Lower leg skin (tissue), 4 donors: ENCODE measurements at regions not wholly inside any gene's neighbourhood (a gene's known extent, or its start where the extent isn't known, plus 50 kb on each side); places are given as distances from the start of the nearest gene placed in this dataset.

ENCODE experiments used
- DNase-seq, 2 donors: peaks; one replicate each; pipeline ENCODE4 v3.0.0-alpha.2; 2019; ENCODE audit warnings: low spot score in 2 of 2
- H3K4me3 ChIP-seq: fragments of 200-600 bp; sonication (generic); 2 replicates; pipeline ENCODE4 v1.5.1; 2017; ENCODE audit warnings: mild to moderate bottlenecking, low read depth; ENCODE audit not compliant: poor library complexity, severe bottlenecking
- CTCF ChIP-seq, 3 donors: fragments of 450-650 bp; IDR thresholded peaks; one replicate each; pipeline ENCODE4 v1.5.1; 2016; ENCODE audit warnings: antibody characterized with exemption in 3 of 3, mild to moderate bottlenecking in 3 of 3, moderate library complexity in 2 of 3
- POLR2A ChIP-seq, 2 donors: fragments of 450-650 bp; IDR thresholded peaks; one replicate each; pipeline ENCODE4 v1.6.1; 2016 to 2017; ENCODE audit warnings: antibody characterized with exemption in 2 of 2, mild to moderate bottlenecking in 1 of 2, moderate library complexity in 1 of 2
- WGBS, 2 donors: methylation state at CpG; one replicate each; pipeline ENCODE4 v1.1.5; 2018; 5-methylcytosine and 5-hydroxymethylcytosine counted together
- intact Hi-C: fragments of 100-400 bp; cut with DNase I; formaldehyde crosslinking; loops from one replicate; pipeline ENCODE4 v1.15.0; 2023; ENCODE audit warnings: low total_unique reads

GRCh38 chr21:19237608-19238007, 834.0 kb upstream of the TMPRSS15 start:
- no peak overlapping the region for H3K4me3 ChIP-seq
- WGBS, 2 donors, result 64 to 75% methylated on average over 1 of the region's 1 CpG
- intact Hi-C loops, result no loop called here
- TF ChIP-seq POLR2A (IDR thresholded peaks at IDR 0.05), result no peak
- DNase-seq, result no peak

GRCh38 chr21:19239696-19240095, 836.1 kb upstream of the TMPRSS15 start:
- intact Hi-C loops, result no loop called here
- no peak overlapping the region for H3K4me3 ChIP-seq
- TF ChIP-seq CTCF (IDR thresholded peaks at IDR 0.05) (no peak), POLR2A (IDR thresholded peaks at IDR 0.05) (no peak)
- WGBS, 2 donors, result 63 to 68% methylated on average over 1 of the region's 1 CpG
- no peak for DNase-seq

GRCh38 chr21:19244502-19245187, 841.1 kb upstream of the TMPRSS15 start:
- no peak overlapping the region for H3K4me3 ChIP-seq
- DNase-seq, result peak in 1 of 2 donors; percentile 72
- intact Hi-C loops, result no loop called here
- TF ChIP-seq POLR2A (IDR thresholded peaks at IDR 0.05) (no peak), CTCF (IDR thresholded peaks at IDR 0.05) (no peak)
- WGBS, 2 donors, result 90 to 95% methylated on average over 28 of the region's 28 CpGs

GRCh38 chr21:19245188-19245580, 841.6 kb upstream of the TMPRSS15 start:
- DNase-seq, result peak in 1 of 2 donors; percentile 40
- no peak overlapping the region for H3K4me3 ChIP-seq
- TF ChIP-seq POLR2A (IDR thresholded peaks at IDR 0.05), result no peak
- no peak for TF ChIP-seq CTCF (IDR thresholded peaks at IDR 0.05)
- intact Hi-C loops, result no loop called here
- 91 to 92% methylated on average over 14 of the region's 14 CpGs for WGBS, 2 donors

GRCh38 chr21:19246018-19246417, 842.4 kb upstream of the TMPRSS15 start:
- no peak overlapping the region for H3K4me3 ChIP-seq
- DNase-seq, result peak in 1 of 2 donors; percentile 40
- 93 to 96% methylated on average over 20 of the region's 20 CpGs for WGBS, 2 donors
- TF ChIP-seq POLR2A (IDR thresholded peaks at IDR 0.05), result no peak
- no peak for TF ChIP-seq CTCF (IDR thresholded peaks at IDR 0.05)
- intact Hi-C loops, result no loop called here

GRCh38 chr21:19256934-19257660, 853.5 kb upstream of the TMPRSS15 start:
- DNase-seq, result no peak
- TF ChIP-seq CTCF (IDR thresholded peaks at IDR 0.05) (no peak), POLR2A (IDR thresholded peaks at IDR 0.05) (no peak)
- H3K4me3 ChIP-seq, result no peak overlapping the region
- WGBS, 2 donors, result 59 to 92% methylated on average over 4 of the region's 4 CpGs
- intact Hi-C loops, result no loop called here
